ENCODE measurements at regions not wholly inside any gene's neighbourhood (a gene's known extent, or its start where the extent isn't known, plus 50 kb on each side); places are given as distances from the start of the nearest gene placed in this dataset.
"Not testable (repeated sequence)": the region's sequence is repeated elsewhere in the genome, so short reads cannot be mapped to it uniquely, and the experiment has no call there.

- DNase-seq = no peak
Measured at GRCh38 chr10:60615541-60615940, 162.7 kb upstream of the CDK1 start.

GRCh38 chr10:60614363-60614762 lies 163.9 kb upstream of the CDK1 start:
- DNase-seq = no peak

DNA sequence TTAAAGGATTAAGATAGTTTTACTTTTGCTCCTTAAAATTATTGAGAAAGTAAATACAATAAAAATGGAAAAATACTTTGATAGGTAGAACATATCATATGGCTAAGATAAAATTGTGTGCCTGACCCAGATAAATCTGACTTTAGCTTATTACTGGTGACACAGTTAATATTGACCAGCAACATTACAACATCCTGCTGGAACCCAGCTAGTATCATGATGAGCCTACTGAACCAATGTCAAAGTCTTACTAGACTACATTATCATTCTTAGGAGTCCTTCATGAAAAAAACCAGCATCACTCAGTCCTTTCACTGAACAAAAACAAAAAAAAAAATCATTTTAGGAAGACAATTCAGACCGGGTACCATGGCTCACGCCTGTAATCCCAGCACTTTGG lies 164.8 kb upstream of the CDK1 start:
- no peak for DNase-seq

DNA sequence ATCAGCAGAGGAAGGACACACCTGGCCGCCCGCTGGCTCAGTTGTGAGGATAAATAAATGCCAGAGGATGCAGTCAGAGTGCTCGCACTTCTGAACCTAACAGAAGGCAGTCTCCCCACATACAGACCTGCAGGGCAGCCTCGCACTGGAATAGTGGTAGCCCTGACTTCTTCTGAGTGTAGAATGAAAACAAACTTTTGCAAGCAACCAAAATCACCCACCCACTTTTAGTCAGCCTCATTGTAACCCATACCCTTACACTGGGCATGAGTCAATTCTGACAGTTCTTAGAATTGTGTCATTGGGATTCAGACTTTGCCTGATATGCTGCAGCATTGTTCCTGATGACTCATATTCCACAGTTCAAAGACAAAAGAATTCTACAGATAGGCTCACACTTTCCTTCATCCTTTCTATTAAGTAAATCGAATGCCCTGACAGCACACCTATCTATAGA lies 167.0 kb upstream of the CDK1 start:
- DNase-seq = no peak

- DNase-seq = no peak
Measured at GRCh38 chr10:60607372-60607771, 170.9 kb upstream of the CDK1 start.

- DNase-seq = no peak
Measured at GRCh38 chr10:60606343-60607080, 171.8 kb upstream of the CDK1 start.

GRCh38 chr10:60605476-60605875 lies 172.8 kb upstream of the CDK1 start:
- DNase-seq = no peak

DNA sequence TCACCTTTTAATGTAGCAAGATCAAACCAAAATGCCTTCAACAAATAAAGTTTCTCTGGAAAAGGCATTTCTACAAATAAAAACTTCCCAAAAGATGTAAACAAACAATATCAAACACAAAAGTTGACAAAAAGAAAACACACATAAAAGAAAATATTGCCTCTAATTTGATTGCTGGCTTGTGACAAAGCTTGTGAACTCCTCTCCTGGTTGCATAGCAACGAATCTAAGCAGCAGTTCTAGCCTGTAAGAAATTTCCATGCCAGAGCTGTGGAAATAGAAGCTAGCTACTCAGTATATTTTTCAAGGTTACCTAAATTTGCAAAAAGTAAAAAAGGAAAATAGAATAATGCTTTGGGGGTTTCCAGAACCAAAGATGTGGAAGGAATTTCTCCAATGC lies 173.9 kb upstream of the CDK1 start:
- DNase-seq = no peak

DNA sequence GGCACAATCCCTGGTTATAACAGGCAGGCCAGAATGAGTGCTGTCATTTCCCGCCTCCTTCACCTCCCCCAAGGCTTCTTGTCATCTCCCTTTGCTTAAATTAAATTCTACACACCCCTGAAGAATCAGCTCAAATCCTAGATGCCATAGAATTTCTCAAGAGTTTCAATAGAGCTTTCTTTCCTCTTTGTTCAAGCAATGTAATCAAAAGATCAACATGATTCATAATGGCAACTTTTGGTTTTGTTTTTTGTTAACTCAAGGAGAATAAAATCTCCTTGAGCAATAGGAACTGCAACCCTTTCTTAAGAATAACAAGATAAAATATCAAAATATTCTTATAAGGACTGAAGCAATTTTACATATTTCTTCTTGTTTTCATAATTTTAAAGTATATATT lies 180.8 kb upstream of the CDK1 start:
- no peak for DNase-seq

GRCh38 chr10:60595852-60596251 lies 182.4 kb upstream of the CDK1 start:
- no peak for DNase-seq

GRCh38 chr10:60594476-60595051 lies 183.7 kb upstream of the CDK1 start:
- DNase-seq = no peak

DNA sequence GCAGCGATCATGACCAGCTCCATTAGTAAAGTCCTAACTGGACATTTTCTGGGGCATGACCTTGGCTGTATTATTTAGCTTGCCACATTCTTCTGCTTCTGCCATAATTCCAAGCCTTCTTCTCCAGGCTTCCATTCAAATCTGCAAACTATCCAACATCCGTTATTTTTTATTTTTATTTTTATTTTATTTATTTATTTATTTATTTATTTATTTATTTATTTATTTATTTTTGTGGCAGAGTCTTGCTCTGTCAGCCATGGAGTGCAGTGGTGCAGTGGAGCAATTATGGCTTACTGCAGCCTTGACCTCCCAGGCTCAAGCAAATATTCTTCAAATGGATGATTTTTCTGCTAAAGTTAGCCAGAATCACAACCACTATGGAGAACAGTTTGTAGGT lies 187.2 kb upstream of the CDK1 start:
- no peak for DNase-seq

- DNase-seq = no peak
Measured at GRCh38 chr10:60589376-60589775, 188.9 kb upstream of the CDK1 start.

GRCh38 chr10:60581782-60582181 lies 192.1 kb upstream of the ANK3 start:
- not testable (repeated sequence) for DNase-seq

- no peak for DNase-seq
Measured at GRCh38 chr10:60578217-60578616, 188.5 kb upstream of the ANK3 start.

DNA sequence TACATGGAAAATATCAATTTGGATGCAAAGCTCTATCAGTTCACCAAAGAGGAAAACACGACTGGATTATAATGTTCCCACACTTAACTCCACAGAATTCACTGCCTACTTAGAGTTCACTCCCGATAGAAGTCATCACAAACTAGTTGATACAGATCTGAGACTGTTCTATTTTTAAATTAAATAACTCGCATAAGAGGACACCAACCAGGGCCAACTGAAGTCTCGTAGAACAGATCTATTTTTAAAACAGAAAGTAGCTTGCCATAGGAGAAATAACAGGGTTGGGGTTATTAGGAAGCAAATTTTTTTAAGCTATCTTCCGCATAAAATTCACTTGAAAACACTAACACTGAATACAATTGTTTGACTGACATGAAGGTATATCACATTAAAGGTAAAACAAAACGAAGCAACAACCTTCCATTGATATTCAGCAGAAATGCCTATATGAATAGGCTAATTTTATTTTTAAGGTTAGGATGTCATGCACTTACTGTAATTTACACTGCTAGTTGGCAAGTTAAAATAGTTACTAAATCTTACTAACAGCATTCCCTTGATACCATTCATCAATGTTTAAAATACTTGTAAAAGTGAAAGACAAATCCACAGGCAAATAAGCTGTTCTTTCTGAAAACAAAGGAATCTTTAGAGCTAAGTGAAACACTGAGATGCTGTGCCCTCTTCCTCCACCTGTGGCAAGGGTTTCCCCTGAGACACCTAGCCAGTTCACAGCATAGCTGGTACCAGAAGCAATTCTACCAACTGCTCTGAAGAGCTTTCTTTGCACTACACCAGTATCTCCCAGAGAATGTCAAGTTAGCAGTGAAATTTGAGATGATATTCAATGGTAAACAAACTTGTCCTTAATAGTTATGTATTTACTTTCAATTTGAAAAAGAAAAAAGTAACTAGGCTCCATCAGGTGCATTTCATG lies 186.7 kb upstream of the ANK3 start:
- DNase-seq = no peak

DNA sequence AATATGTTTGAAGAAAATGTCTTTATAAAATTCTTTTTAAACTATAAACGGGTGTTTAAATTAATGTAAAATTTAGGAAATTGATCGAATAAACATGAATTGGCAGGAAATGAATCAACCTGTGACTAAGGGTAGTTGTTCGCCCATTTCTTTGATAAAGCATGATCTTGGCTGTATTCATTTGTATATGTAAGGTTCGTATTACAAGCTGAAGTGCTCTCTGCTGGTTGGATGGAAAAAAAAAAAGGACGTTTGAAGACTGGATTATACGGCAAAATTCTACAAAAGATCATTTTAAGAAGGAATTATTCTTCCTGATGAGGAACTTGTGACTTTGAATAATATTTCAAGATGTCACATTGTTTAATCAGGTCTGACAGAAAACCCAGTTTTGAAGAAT lies 185.4 kb upstream of the ANK3 start:
- DNase-seq = no peak

DNA sequence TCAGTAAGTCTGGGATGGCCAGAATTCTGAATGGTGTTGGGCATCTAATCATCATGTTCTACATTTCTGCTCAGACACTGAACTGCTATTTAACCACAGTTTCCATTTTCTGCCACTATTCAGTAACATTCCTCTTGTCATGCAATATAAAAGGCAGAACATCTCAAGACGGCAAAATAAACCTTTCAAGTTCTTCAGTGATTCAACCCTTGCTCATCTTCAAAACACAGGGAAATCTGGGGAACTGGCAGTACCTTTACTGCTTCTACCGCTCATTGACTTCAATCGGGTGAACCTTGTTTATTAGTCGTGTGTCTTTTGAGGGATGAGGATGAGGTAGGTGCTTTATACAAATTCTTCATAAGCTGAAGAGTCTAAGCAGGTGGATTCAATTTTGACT lies 184.7 kb upstream of the ANK3 start:
- DNase-seq = no peak

DNA sequence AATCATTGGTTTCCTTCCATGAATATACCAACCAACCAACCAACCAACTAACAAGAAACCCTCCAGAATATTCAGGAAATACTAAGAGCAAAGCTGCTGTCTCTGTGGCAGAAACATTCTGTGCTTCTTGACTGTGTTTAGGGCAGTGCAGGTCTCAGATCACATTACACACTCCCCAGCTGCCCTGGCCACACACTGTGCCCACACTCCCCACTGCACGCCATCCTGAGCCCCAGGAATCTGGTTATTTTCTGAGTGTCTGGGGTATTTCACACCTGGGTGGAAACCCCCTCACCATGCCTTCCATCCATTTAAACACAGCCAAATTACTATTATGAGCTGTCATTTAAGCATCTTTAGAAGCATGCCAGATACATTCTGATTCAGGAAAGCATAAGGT lies 183.7 kb upstream of the ANK3 start:
- peak; percentile 81 for DNase-seq

DNA sequence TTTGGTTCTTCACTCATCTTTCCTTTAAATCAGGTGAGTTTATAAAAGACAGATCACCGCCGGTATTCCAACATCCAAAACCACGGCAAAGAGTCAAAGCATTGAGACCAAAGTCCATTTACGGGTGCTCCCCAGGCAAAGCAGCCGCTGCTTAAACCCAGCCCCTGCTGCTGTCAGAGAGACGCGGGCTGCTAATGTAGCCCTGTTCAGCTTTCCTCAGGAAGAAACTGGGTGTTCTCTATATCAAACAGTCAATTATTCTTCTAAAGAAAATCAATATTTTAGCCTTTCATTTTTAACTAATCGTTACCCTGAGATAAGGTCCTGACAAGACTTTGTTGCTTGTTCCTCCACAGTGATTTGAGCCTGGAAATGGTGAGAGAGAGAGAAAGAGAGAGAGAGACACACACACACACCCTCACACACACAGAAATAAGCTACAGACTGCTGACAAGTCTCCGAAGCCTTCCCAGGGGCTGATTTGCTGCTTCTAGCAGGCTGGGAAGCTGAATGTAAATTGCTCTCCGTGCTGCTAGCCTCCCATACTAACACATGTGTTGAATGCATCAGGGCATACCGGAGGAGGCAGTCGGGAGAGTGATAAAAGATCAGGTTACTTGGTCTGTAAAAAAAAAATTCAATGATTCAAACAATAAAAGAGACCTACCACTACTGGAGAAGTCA lies 183.0 kb upstream of the ANK3 start:
- peak; percentile 82 for DNase-seq

- DNase-seq = no peak
Measured at GRCh38 chr10:60570896-60571295, 181.2 kb upstream of the ANK3 start.

- no peak for DNase-seq
Measured at GRCh38 chr10:60570272-60570865, 180.7 kb upstream of the ANK3 start.
